Activated CD4-positive, alpha-beta T cell treated with anti-CD3 and anti-CD28 coated beads for 36 hours (primary cell): ENCODE measurements at regions not wholly inside any gene's neighbourhood (a gene's known extent, or its start where the extent isn't known, plus 50 kb on each side); places are given as distances from the start of the nearest gene placed in this dataset.
"Not testable (repeated sequence)": the region's sequence is repeated elsewhere in the genome, so short reads cannot be mapped to it uniquely, and the experiment has no call there.

Source experiments
- ATAC-seq: fragments of 200-7000 bp; cut with Tn5 transposase; one replicate; pipeline ENCODE4 v1.10.0; 2021; ENCODE audit warnings: mild to moderate bottlenecking, moderate library complexity
- CTCF ChIA-PET: fragments of 350-600 bp; sonication (Branson Sonifier 250); formaldehyde crosslinking; loops from one replicate; lab custom pipeline; 2021; ENCODE audit warnings: antibody characterized with exemption; lab: Charles Lee
- POLR2A ChIA-PET: fragments of 350-600 bp; sonication (Branson Sonifier 250); formaldehyde crosslinking; loops from one replicate; lab custom pipeline; 2021; ENCODE audit warnings: antibody characterized with exemption, inconsistent platforms; lab: Charles Lee
- DNase-seq: peaks from one replicate; pipeline ENCODE4 v3.0.0-alpha.2; 2020
- H3K27ac Mint-ChIP-seq: one replicate; pipeline ENCODE4 v1.8.0; 2021; ENCODE audit warnings: mixed read lengths
- H3K27me3 Mint-ChIP-seq: one replicate; pipeline ENCODE4 v1.8.0; 2021; ENCODE audit warnings: mixed read lengths
- H3K36me3 Mint-ChIP-seq: one replicate; pipeline ENCODE4 v1.8.0; 2021; ENCODE audit warnings: low read depth, mixed read lengths
- H3K4me1 Mint-ChIP-seq: one replicate; pipeline ENCODE4 v1.8.0; 2021; ENCODE audit warnings: mixed read lengths
- H3K4me3 Mint-ChIP-seq: one replicate; pipeline ENCODE4 v1.8.0; 2021; ENCODE audit warnings: mild to moderate bottlenecking, moderate library complexity, mixed read lengths
- H3K9me3 Mint-ChIP-seq: one replicate; pipeline ENCODE4 v1.8.0; 2021; ENCODE audit warnings: low read depth, mixed read lengths
- intact Hi-C, 2 experiments: fragments of 100-400 bp; cut with DNase I in 1 of 2; cut with micrococcal nuclease in 1 of 2; formaldehyde crosslinking; loops; one replicate each; pipeline versions ENCODE4 v1.14.2 to v1.15.1; 2022 to 2024; cut with DNase I, micrococcal nuclease

- no peak overlapping the region for H3K27ac Mint-ChIP-seq
- DNase-seq (no peak), ATAC-seq (no peak)
- intact Hi-C loops = no loop called here
- ChIA-PET POLR2A (no interaction called here), CTCF (no interaction called here)
- no peaks in the 10 kb centered on the region for H3K36me3 Mint-ChIP-seq
- no peaks in the 10 kb centered on the region for H3K4me1 Mint-ChIP-seq
- no peaks in the 10 kb centered on the region for H3K9me3 Mint-ChIP-seq
- no peak overlapping the region for H3K4me3 Mint-ChIP-seq
- no peaks in the 10 kb centered on the region for H3K27me3 Mint-ChIP-seq
Measured at GRCh38 chr17:14741491-14741890, 440.6 kb downstream of the HS3ST3B1 start.

GRCh38 chr17:14739656-14740431 is 439.0 kb downstream of the HS3ST3B1 start:
- H3K27me3 Mint-ChIP-seq = no peaks in the 10 kb centered on the region
- no peak for DNase-seq
- ATAC-seq = no peak
- H3K4me3 Mint-ChIP-seq = no peak overlapping the region
- no peak overlapping the region for H3K27ac Mint-ChIP-seq
- H3K9me3 Mint-ChIP-seq = no peaks in the 10 kb centered on the region
- POLR2A ChIA-PET = no interaction called here
- no peaks in the 10 kb centered on the region for H3K36me3 Mint-ChIP-seq
- H3K4me1 Mint-ChIP-seq = no peaks in the 10 kb centered on the region
- CTCF ChIA-PET = no interaction called here
- intact Hi-C loops = no loop called here

GRCh38 chr17:14738652-14738988 is 437.7 kb downstream of the HS3ST3B1 start:
- intact Hi-C loops = no loop called here
- DNase-seq (no peak), ATAC-seq (no peak)
- H3K9me3 Mint-ChIP-seq = no peaks in the 10 kb centered on the region
- CTCF ChIA-PET = interaction anchor here (0.6 kb wide), 1 partner anchor 1108 kb away, joined by 3 read pairs; no protein-coding TSS in a partner anchor
- no peaks in the 10 kb centered on the region for H3K4me1 Mint-ChIP-seq
- H3K27me3 Mint-ChIP-seq = no peaks in the 10 kb centered on the region
- no peak overlapping the region for H3K27ac Mint-ChIP-seq
- H3K36me3 Mint-ChIP-seq = no peaks in the 10 kb centered on the region
- POLR2A ChIA-PET = no interaction called here
- no peak overlapping the region for H3K4me3 Mint-ChIP-seq

GRCh38 chr17:14737984-14738651 is 437.2 kb downstream of the HS3ST3B1 start:
- H3K4me1 Mint-ChIP-seq = no peaks in the 10 kb centered on the region
- DNase-seq (no peak), ATAC-seq (no peak)
- POLR2A ChIA-PET = no interaction called here
- H3K9me3 Mint-ChIP-seq = no peaks in the 10 kb centered on the region
- no peak overlapping the region for H3K4me3 Mint-ChIP-seq
- intact Hi-C loops = no loop called here
- CTCF ChIA-PET = no interaction called here
- H3K36me3 Mint-ChIP-seq = no peaks in the 10 kb centered on the region
- H3K27me3 Mint-ChIP-seq = no peaks in the 10 kb centered on the region
- H3K27ac Mint-ChIP-seq = no peak overlapping the region

GRCh38 chr17:14736631-14737030 is 435.8 kb downstream of the HS3ST3B1 start:
- no peaks in the 10 kb centered on the region for H3K36me3 Mint-ChIP-seq
- ATAC-seq (no peak), DNase-seq (no peak)
- H3K27ac Mint-ChIP-seq = no peak overlapping the region
- H3K4me1 Mint-ChIP-seq = no peaks in the 10 kb centered on the region
- no peaks in the 10 kb centered on the region for H3K9me3 Mint-ChIP-seq
- ChIA-PET POLR2A (interaction anchor here (0.7 kb wide), 1 partner anchor 231 kb away, joined by 3 read pairs; no protein-coding TSS in a partner anchor), CTCF (no interaction called here)
- intact Hi-C loops = no loop called here
- no peak overlapping the region for H3K4me3 Mint-ChIP-seq
- H3K27me3 Mint-ChIP-seq = peaks cover 2% of the 10 kb centered on the region

- ATAC-seq (no peak), DNase-seq (no peak)
- intact Hi-C loops = no loop called here
- peaks cover 2% of the 10 kb centered on the region for H3K27me3 Mint-ChIP-seq
- ChIA-PET CTCF (no interaction called here), POLR2A (no interaction called here)
- no peaks in the 10 kb centered on the region for H3K9me3 Mint-ChIP-seq
- H3K4me3 Mint-ChIP-seq = no peak overlapping the region
- H3K4me1 Mint-ChIP-seq = no peaks in the 10 kb centered on the region
- H3K27ac Mint-ChIP-seq = no peak overlapping the region
- H3K36me3 Mint-ChIP-seq = no peaks in the 10 kb centered on the region
Measured at GRCh38 chr17:14733376-14733775, 432.5 kb downstream of the HS3ST3B1 start.

GRCh38 chr17:14732211-14732610 is 431.3 kb downstream of the HS3ST3B1 start:
- peaks cover 2% of the 10 kb centered on the region for H3K27me3 Mint-ChIP-seq
- CTCF ChIA-PET = no interaction called here
- DNase-seq (no peak), ATAC-seq (no peak)
- H3K36me3 Mint-ChIP-seq = no peaks in the 10 kb centered on the region
- no peaks in the 10 kb centered on the region for H3K9me3 Mint-ChIP-seq
- no peak overlapping the region for H3K4me3 Mint-ChIP-seq
- no peaks in the 10 kb centered on the region for H3K4me1 Mint-ChIP-seq
- intact Hi-C loops = no loop called here
- POLR2A ChIA-PET = no interaction called here
- H3K27ac Mint-ChIP-seq = no peak overlapping the region

GRCh38 chr17:14731591-14731990 is 430.7 kb downstream of the HS3ST3B1 start:
- Mint-ChIP-seq H3K4me3 (no peak overlapping the region), H3K4me1 (no peaks in the 10 kb centered on the region), H3K27ac (no peak overlapping the region), H3K36me3 (no peaks in the 10 kb centered on the region), H3K27me3 (peaks cover 2% of the 10 kb centered on the region), H3K9me3 (no peaks in the 10 kb centered on the region)
- DNase-seq (no peak), ATAC-seq (no peak)
- ChIA-PET POLR2A (no interaction called here), CTCF (no interaction called here)
- intact Hi-C loops = no loop called here

- Mint-ChIP-seq H3K36me3 (no peaks in the 10 kb centered on the region), H3K4me1 (no peaks in the 10 kb centered on the region), H3K4me3 (no peak overlapping the region), H3K27ac (no peak overlapping the region), H3K27me3 (peaks cover 2% of the 10 kb centered on the region), H3K9me3 (no peaks in the 10 kb centered on the region)
- ATAC-seq (no peak), DNase-seq (no peak)
- intact Hi-C loops = no loop called here
- POLR2A ChIA-PET = no interaction called here
- CTCF ChIA-PET = no interaction called here
Measured at GRCh38 chr17:14730821-14731220, 429.9 kb downstream of the HS3ST3B1 start.

- Mint-ChIP-seq H3K27ac (no peak overlapping the region), H3K36me3 (no peaks in the 10 kb centered on the region), H3K4me1 (no peaks in the 10 kb centered on the region), H3K9me3 (peaks cover 12% of the 10 kb centered on the region), H3K4me3 (no peak overlapping the region), H3K27me3 (no peaks in the 10 kb centered on the region)
- no peak for DNase-seq
- CTCF ChIA-PET = no interaction called here
- POLR2A ChIA-PET = no interaction called here
- intact Hi-C loops = no loop called here
- no peak for ATAC-seq
Measured at GRCh38 chr17:14725729-14726128, 424.8 kb downstream of the HS3ST3B1 start.

- POLR2A ChIA-PET = no interaction called here
- intact Hi-C loops = no loop called here
- no peak for ATAC-seq
- Mint-ChIP-seq H3K9me3 (peaks cover 12% of the 10 kb centered on the region), H3K4me3 (no peak overlapping the region), H3K27me3 (no peaks in the 10 kb centered on the region), H3K4me1 (no peaks in the 10 kb centered on the region), H3K36me3 (no peaks in the 10 kb centered on the region), H3K27ac (no peak overlapping the region)
- CTCF ChIA-PET = no interaction called here
- DNase-seq = no peak
Measured at GRCh38 chr17:14724770-14725169, 423.9 kb downstream of the HS3ST3B1 start.

- peaks cover 12% of the 10 kb centered on the region for H3K9me3 Mint-ChIP-seq
- H3K36me3 Mint-ChIP-seq, H3K4me1 Mint-ChIP-seq, POLR2A ChIA-PET, CTCF ChIA-PET, ATAC-seq, intact Hi-C loops, DNase-seq, H3K4me3 Mint-ChIP-seq, H3K27ac Mint-ChIP-seq, H3K27me3 Mint-ChIP-seq: not testable (repeated sequence)
Measured at GRCh38 chr17:14723349-14723748, 422.5 kb downstream of the HS3ST3B1 start.
